DMS79 (cell line): ENCODE measurements at regions not wholly inside any gene's neighbourhood (a gene's known extent, or its start where the extent isn't known, plus 50 kb on each side); places are given as distances from the start of the nearest gene placed in this dataset.
"Not testable (repeated sequence)": the region's sequence is repeated elsewhere in the genome, so short reads cannot be mapped to it uniquely, and the experiment has no call there.

Experiments
- DNase-seq: peaks from one replicate; lab custom pipeline; 2025; lab: John Stamatoyannopoulos, UW

DNA sequence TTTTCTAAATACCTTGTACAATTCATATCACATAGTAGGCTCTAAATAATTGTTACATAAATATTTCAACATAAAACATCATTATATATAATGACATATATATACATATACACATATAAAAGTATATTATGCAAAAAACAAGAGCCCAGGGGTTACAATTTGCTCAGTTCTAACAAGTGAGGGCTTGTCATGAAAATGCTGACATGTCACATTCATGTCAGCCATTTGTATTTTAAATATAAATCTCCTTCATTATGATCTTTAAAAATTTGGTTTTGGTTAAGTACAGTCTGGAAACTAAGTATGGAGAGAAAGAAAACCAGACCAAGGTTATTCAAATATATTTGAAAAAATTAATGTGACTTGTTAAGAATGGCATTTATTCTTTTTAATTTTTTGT, 2745.4 kb downstream of the PCDH7 start:
- no peak for DNase-seq

DNA sequence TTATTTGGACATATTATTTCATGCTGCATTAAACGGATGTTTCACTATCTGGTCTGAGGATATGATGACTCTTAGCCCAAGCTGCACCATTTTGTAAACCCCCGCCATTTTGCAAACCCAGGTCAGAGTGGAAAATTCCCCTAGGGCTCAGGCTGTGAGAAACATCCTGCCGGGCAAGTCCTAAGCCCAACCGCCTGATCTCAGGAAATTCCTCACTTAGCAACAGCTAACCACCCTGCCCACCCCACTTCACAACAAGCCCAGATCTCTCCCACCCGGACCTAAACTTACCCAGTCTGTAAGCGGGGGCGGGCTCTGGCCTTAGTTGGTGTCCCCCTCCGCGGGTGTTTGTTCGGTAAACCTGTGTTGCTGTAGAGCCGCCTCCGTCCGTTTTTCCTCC, 2747.1 kb downstream of the PCDH7 start:
- no peak for DNase-seq

DNA sequence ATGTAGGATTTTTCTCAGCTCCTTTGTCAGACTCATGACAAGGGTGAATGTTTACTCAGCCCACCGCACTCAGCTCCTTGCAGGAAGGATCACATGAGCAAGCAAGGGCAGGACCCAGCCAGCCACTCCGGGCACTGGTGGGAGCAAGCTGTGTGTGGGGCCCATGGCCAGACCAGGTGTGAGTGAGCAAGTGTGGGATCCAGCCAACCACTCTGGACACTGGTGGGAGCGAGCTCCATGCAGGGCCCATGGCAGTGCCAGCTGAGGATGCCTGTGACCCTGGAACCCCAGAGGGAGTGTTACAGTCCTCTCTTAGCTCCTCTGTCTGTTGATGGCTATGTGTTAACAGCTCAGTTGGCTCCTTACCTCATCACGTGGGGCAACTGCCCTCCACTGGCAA, 2750.6 kb downstream of the PCDH7 start:
- no peak for DNase-seq

DNA sequence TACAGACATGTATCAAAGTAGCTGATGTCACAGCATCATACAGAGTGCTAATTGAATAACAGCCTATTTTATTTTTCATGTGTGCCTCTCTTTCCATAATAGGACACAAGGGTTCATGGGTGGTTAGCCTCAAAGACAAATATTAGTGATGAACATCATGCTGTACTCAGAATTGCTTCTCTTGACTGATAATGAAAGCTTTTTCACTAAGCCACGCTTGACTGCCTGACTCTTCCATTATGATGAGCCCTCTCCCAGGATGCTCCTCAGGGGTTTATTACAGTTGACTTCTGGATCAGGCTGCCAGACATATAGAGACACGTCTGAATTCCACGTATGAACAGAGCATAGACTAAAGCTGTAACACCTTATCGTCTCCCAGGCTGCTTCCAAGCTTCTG, 2757.5 kb downstream of the PCDH7 start:
- no peak for DNase-seq

DNA sequence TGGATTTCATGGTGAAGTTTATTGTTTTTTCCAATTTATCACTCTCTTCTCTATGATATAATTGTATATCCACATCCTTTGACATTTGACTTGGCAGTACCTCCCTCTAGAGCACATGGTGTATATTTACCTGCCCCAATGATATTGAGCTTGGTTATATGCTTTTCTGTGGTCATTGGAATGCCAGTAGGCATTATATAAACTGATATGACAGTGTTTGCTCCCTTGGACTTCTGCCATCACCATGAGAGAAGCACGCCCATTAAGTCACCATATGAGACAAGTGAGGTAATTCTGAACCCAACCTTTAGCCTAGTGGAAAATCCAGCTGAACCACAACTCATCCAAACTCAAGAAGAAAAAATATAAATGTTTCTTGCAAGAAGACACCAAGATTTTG, 2761.5 kb downstream of the ARAP2 start:
- no peak for DNase-seq

DNA sequence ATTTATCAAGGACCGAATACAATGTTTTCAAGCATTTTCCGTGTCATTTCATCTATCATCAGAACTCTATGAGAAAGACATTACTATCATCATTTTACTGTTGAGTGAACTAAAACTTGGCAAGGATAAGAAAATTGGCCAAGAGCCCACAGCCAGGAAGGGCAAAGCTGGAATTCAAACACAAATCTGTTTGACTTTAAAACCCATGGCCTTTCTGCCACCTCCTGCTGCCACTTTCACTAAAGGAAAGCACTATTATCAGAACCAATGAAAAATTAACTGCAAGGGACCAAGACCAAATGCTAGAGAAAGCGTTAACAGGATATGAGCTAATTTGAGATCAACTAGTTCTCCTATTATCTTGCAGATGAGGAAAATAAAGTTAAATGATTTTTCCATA, 2759.2 kb downstream of the ARAP2 start:
- no peak for DNase-seq

DNA sequence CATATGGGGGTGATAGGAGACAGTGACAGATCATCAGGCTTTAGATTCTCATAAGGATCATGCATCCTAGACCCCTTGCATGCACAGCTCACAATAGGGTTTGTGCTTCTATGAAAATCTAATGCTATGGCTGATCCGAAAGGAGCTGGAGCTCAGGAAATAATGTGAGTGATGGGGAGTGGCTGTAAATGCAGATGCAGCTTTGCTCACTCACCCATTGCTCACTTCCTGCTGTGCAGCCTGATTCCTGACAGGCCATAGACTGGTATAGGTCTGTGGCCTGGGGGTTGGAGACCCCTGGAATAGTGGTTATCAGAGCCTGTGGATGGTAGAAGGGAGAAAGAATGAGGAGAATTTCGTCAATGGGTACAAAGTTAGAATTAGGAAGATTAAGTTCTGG, 2751.1 kb downstream of the ARAP2 start:
- DNase-seq, result no peak

DNA sequence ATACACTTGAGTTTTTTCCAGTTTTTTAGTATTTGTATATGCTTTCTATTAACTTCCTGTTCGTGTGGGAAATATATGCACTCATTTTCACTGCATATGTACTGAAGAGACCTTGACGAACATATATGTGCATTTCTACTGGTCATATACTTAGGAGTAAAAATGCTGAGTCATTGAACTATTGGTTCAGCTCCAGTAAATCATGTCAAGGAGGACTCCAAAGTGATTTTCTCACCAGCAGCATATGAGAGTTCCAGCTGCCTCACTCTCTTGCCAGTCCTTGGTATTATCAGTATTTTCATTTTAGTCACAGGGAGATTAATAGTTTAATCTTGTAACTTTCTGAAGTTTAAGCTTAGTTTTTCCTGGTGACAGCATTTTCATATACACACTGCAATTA, 2750.2 kb downstream of the ARAP2 start:
- no peak for DNase-seq

DNA sequence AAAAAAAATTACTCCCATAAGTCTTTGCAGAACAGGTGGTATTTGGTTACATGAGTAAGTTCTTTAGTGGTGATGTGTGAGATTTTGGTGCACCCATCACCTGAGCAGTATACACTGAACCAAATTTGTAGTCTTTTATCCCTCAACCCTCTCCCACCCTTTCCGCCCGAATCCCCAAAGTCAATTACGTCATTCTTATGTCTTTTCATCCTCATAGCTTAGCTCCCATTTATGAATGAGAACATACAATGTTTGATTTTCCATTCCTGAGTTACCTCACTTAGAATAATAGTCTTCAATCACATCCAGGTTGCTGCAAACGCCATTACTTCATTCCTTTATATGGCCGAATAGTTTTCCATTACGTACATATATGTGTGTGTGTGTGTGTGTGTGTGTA, 2742.7 kb downstream of the ARAP2 start:
- not testable (repeated sequence) for DNase-seq

DNA sequence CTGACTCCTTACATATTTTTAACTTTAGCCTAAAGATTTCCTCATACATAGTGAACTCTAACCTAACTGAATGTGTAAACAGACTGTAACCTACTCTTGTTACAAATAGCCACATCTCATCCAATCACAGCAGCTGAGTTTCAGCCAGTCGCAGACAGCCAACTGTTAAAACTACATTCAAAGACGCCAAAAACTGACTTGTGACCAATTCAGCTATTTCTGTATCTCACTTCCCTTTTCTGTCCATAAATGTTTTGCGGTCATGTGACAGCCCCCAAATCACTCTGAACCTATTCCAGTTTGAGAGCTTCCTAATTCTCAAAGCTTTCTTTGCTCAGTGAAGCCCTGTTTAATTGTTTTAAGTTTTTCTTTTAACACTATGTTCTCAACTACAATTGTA, 2731.9 kb downstream of the ARAP2 start:
- no peak for DNase-seq

DNA sequence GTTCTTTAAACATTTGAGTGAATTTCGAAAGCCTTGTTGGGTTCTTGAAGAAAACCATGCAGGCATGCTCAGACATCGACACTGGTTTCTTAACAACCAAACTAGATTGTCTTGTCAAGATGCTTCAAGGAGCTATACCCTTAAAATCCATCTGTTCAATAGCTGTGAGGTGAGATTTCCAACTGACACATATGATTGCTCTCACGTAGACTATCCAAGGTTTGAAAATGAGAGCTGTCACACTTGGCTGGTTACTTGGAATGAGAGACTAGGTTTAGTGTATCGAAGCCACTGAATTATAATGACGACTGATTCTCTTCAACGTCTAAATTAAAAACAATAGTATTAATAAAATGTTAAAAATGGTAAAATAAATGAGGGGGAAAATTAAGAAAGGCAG, 2725.5 kb downstream of the ARAP2 start:
- no peak for DNase-seq

DNA sequence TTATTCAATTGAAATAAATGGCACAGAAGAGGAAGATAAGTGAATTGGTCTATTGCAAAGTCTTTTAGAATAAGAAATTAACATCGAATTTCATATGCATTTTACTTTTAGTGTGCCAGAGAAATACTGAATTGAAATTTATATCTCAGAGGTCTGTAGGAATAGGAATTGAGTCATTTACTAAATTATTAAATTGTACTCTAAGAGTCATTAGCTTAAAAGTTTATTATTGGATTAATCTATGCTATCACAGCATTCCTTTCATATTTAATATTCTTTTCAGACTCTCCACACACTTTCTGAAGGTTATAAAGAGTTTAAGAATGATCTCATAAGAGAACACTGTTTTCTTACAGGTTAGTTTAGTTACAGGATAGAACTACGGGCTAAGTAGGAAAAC, 2711.5 kb downstream of the ARAP2 start:
- DNase-seq, result no peak

DNA sequence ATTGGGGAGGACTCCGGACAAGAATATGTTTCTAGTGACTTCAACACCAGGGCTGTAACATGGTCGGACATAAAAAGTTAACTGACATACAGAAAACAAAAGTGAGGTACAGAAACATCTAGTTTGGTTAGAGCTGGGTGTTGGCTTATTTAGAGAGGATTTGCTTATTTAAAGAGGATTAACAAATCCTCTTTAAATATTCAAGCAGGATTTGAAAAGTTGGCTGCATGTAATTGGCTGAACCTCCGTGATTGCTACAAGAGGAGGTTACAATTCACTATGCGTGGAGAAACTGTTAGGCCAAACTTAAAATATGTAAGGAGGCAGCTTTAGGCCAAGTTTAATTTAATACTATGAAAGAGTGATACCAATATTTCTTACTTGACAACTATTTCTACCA, 2707.4 kb downstream of the ARAP2 start:
- no peak for DNase-seq

DNA sequence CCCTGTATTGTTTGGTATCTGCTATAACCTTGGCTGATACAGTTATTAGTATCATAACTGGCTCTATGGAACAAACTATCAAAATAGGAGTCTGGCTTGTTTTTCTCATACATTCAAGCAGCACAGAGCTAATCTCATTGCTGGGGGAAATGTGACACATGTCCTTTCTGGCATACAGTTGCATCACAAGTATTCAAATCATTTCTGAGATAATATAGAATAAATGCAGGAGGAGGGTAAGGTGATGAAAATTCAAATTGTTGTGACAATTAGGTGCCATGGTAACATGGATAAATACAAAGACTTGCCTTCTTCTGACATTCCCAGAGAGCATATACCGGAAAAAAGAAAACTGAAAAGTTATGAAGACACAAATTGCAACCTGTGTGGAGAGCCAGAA, 2706.8 kb downstream of the ARAP2 start:
- no peak for DNase-seq

DNA sequence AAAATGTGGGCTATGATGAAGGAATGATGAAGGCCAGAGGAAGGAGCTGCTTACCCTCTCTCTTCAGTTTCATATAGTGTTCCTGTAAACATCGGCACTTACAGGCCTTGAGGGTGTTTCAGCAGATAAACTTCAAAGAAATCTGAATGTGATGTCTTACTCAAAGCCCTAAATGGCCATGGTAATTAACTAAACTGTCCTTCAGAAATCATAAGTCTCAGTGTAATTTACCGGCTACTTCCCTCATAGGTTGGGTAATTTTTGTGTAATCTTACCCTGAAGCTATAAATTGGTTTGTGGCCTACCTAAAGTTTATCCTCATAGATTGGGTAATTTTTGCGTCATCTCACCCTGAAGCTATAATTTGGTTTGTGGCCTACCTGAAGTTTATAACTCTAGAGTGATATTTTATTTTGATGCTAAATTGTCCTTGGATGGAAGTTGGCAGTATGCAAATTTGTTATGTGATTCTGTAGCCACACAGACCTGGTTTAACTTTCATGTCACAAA, 2700.3 kb downstream of the ARAP2 start:
- DNase-seq, result no peak

DNA sequence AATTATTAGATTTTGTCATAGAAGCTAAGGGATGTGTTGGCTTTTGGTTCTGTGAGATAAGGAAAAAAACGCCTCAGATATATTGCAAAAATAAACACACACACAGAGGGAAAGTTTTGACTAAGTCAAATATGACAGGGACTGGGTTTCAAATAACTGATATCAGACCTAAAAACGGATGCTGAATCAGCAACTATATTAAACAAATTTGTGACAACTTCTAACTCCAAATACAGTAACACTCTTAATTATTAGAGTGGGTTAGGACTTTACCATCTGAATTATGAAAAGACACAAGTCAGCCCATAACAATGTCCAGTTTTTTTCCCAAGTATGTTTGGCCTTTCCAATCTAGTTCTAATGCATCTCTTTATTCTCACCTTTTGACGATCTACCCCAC, 2693.1 kb downstream of the ARAP2 start:
- no peak for DNase-seq

DNA sequence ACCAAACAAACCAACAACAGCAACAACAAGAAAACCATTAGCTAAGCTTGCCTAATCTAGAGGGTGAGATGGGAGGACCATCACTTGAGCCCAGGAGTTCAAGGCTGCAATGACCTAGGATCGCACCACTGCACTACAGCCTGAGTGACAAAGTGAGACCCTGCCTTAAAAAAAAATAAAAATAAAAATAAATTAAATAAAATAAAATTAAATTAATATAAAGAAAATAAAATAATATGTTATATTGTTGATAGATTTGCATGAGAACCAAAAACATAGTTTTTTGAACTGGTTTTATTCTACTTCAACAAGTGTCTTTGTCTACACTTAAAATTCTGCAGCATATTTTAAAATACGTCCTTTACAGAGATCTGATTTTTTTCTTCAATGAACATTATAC, 2683.1 kb downstream of the ARAP2 start:
- no peak for DNase-seq

DNA sequence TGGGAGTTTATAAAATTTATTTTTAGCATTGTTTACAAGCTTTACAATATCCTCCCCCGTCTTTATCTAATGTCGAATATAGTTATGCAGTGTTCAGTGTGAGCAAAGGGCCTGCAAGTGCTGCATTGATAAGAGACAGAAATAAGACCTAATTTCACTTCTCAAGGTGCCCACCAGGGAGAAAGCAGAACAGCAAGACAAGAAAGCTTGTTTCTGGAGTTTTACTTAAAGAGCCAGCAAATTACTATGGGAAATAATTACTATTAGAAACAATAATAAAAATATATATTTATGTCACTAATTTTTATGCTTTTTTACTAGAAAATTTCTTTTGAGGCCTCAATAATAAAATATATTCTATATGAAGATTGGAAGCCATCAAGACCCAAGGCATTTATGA, 2677.7 kb downstream of the ARAP2 start:
- no peak for DNase-seq

DNA sequence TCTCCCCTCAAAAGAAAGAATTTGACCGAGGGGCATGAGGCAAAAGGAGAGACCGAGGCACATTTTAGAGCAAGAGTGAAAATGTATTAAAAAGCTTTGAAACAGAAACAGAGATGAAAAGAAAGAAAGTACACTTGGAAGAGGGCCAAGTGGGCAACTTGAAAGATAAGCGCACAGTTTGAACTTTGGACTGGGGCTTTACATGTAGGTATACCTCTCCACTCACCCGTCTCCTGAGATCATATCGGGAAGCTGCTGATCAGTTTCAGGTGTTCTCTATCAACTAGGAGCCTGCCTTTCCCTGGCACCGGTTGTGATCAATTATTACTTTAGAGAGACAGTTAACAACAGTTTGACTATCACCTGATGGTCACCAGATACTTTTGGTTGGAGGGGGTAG, 2666.5 kb downstream of the ARAP2 start:
- DNase-seq, result no peak

DNA sequence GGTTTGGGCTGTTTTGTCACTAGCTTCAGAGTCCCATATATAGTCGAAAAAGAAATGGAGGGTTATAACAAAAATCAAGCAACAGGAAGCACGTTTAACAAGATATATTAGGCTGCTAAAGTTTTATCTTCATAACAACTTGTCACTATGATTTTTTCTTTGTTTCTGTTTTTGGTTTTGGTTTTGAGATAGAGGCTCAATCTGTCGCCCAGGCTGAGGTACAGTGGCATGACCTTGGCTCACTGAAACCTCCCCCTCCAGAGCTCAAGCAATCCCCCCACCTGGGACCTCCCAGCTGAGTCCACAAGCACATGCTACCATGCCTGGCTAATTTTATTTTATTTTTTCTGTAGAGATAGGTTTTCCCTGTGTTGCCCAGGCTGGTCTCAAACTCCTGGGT, 2664.4 kb downstream of the ARAP2 start:
- DNase-seq, result no peak

DNA sequence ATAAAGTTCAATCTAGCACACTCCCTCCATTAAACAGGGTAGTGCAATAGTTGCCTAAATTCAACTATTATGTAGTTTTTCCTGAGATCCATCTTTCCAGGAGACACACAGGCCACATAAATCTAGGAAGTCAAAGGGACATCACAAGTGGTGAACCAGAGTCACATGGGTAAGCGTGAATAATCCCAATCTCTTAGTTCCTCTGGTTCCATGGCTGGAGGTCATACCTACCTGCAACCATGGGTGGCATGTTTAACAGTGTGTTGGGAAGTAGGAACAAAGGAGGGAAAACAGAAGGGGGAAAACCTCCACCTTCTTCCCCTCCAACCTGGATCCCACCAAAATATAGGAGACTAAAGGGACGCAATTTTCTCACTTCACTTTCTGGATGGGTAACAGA, 2651.6 kb downstream of the ARAP2 start:
- DNase-seq, result no peak

DNA sequence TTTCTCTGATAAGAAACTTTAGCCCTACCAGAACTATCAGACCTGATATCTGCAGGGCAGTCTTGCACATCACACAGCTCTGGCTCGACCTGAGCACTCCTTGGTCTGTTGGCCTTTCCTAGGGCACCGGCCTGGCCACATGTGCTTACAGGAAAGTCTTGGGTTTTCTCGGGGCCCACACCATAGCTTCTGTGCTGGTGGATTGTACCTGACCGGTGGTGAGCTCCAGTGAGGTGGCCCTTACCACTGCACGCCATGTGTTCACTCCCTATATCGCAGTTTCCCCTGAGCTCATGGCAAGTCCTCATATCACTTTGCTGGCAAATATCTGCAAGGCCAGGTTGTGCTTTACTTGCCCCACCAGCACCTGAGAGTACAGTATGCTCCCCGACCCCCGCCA, 2637.4 kb downstream of the ARAP2 start:
- no peak for DNase-seq

DNA sequence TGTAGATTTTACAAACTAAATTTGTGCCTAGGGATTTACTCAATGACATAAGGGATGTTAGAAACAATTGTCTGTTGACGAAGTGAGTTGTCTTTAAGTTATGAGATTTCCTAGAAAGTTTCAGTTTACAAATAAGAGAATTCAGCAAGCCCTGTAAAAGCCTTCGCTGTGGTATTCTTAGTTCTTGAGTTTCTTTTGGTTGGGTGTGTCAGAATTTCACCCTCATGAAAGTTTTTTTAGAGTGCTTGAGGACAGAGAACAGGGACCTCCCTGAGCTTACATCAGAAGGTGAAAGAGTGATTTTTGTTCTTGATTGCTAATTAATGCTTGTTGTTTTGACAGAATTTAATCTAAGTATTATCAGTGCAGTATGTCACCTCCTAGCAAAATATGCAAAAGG, 2628.2 kb downstream of the ARAP2 start:
- DNase-seq, result no peak

DNA sequence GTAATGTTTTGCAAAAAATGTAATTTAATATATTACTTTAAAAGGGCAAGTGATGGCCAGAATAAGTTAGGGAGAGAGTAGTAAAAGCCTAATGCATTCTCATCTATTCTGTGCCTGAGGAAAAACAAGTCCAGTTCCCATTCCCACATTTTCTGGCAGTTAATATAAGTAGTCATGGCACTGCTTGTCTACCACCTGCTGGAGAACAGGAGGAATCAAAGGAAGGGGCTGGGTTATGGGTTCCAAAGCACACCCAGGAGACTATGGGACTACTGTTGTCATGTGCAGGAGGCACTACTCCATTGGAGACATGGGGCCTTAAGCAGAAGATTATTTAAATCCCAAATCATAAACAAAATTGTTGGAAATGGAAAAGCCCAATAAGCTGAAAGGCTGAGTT, 2618.6 kb downstream of the ARAP2 start:
- no peak for DNase-seq

DNA sequence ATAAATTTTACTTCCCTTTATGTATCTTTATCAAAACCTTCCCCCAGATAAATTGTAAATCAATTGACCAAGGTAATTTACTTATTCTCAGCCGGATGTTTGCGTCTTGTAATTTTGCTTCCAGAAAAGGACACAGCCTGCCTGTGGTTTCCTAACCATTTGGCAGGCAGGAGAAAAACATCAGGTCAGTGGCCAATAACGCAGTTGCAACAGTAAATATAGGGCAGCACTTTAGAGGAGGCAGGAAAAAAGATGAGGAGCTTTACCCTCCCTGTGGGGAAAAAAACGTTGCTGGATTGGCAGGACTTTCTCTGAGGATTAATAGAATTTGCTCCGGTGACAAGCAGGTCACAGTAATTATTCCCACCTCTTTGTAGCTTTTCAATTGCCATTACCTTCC, 2618.1 kb downstream of the ARAP2 start:
- DNase-seq, result no peak
